Transverse colon (tissue), 4 donors: ENCODE measurements at regions not wholly inside any gene's neighbourhood (a gene's known extent, or its start where the extent isn't known, plus 50 kb on each side); places are given as distances from the start of the nearest gene placed in this dataset.

Experiments
- DNase-seq: peaks from one replicate; pipeline ENCODE4 v3.0.0-alpha.2; 2019
- H3K27ac ChIP-seq, 4 donors: fragments of 200-600 bp; sonication (generic); 2 replicates each; pipeline ENCODE4 v1.5.1; 2016 to 2018; ENCODE audit warnings: inconsistent platforms in 4 of 4
- H3K27me3 ChIP-seq: fragments of 200-600 bp; sonication (generic); 2 replicates; pipeline ENCODE4 v1.5.1; 2017; ENCODE audit warnings: inconsistent platforms
- H3K36me3 ChIP-seq, 4 donors: fragments of 200-600 bp; sonication (generic); 2 replicates each; pipeline ENCODE4 v1.5.1; 2017 to 2019; ENCODE audit warnings: inconsistent platforms in 4 of 4
- H3K4me1 ChIP-seq, 4 donors: fragments of 200-600 bp; sonication (generic); 2 replicates each; pipeline ENCODE4 v1.5.1; 2017 to 2020; ENCODE audit warnings: inconsistent platforms in 4 of 4
- H3K4me3 ChIP-seq, 4 donors: fragments of 200-600 bp; sonication (generic); 1 replicate in 1 of 4; 2 replicates in 3 of 4; pipeline versions ENCODE4 v1.5.1 to v1.6.1; 2017 to 2019; ENCODE audit warnings: inconsistent platforms in 4 of 4
- H3K9me3 ChIP-seq, 2 donors: fragments of 200-600 bp; sonication (generic); 2 replicates each; pipeline ENCODE4 v1.5.1; 2017 to 2019; ENCODE audit warnings: inconsistent platforms in 2 of 2
- EP300 ChIP-seq: sonication (generic); formaldehyde crosslinking; IDR thresholded peaks from one replicate; pipeline ENCODE4 v1.6.1; 2017; ENCODE audit warnings: antibody characterized with exemption, low read depth
- POLR2A ChIP-seq: fragments of 450-650 bp; IDR thresholded peaks from one replicate; pipeline ENCODE4 v1.6.1; 2016; ENCODE audit warnings: antibody characterized with exemption, mild to moderate bottlenecking, moderate library complexity
- POLR2AphosphoS5 ChIP-seq, 3 donors: sonication (generic); formaldehyde crosslinking; IDR thresholded peaks; one replicate each; pipeline ENCODE4 v1.6.1; 2016; ENCODE audit warnings: antibody characterized with exemption in 3 of 3
- WGBS, 2 donors: methylation state at CpG; one replicate each; pipeline ENCODE4 v1.1.5; 2018; ENCODE audit warnings: low coverage in 1 of 2; 5-methylcytosine and 5-hydroxymethylcytosine counted together
- in situ Hi-C, 4 donors: fragments of 200-750 bp; cut with MboI; loops; one replicate each; pipeline versions ENCODE4 v1.15.0 to v1.15.1; 2017; ENCODE audit warnings: low sequenced_read_pairs in 3 of 4, low pct_ligation_motif_present in 1 of 4, low pct_unique_long_range_greater_than_20kb in 1 of 4
- intact Hi-C: fragments of 100-400 bp; cut with DNase I; formaldehyde crosslinking; loops from one replicate; pipeline ENCODE4 v1.15.1; 2023; ENCODE audit warnings: low total_unique reads
- TF ChIP-seq, protein P1 (sequence below), 5 experiments: fragments of 200-600 bp in 3 of 5; fragments of 450-650 bp in 2 of 5; sonication (generic) in 3 of 5; IDR thresholded peaks; 1 replicate in 2 of 5; 2 replicates in 3 of 5; pipeline ENCODE4 v1.5.1; 2016 to 2017; ENCODE audit warnings: antibody characterized with exemption in 5 of 5, inconsistent platforms in 3 of 5, mild to moderate bottlenecking in 2 of 5, moderate library complexity in 1 of 5

DNA sequence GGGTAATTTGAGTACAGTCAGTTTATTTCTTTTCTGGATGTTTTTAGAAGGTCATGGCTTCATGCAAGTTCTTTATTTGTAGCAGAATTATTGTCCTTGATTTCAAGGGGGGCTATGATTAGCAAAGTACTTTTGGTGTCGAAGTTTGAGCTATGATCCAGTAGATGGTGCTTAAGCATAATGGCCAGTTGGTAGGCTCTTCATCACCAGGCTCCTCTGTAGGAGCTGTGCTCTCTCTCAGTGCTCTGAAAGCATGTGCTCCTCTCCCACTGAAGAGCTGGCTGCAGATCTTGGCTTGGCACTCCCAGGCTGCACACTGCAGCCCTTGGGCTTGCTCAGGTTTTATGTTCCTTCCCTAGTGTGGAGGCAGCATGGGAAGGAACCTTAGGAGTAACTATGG is 852.7 kb downstream of the LUZP2 start:
- intact Hi-C loops, result no loop called here

DNA sequence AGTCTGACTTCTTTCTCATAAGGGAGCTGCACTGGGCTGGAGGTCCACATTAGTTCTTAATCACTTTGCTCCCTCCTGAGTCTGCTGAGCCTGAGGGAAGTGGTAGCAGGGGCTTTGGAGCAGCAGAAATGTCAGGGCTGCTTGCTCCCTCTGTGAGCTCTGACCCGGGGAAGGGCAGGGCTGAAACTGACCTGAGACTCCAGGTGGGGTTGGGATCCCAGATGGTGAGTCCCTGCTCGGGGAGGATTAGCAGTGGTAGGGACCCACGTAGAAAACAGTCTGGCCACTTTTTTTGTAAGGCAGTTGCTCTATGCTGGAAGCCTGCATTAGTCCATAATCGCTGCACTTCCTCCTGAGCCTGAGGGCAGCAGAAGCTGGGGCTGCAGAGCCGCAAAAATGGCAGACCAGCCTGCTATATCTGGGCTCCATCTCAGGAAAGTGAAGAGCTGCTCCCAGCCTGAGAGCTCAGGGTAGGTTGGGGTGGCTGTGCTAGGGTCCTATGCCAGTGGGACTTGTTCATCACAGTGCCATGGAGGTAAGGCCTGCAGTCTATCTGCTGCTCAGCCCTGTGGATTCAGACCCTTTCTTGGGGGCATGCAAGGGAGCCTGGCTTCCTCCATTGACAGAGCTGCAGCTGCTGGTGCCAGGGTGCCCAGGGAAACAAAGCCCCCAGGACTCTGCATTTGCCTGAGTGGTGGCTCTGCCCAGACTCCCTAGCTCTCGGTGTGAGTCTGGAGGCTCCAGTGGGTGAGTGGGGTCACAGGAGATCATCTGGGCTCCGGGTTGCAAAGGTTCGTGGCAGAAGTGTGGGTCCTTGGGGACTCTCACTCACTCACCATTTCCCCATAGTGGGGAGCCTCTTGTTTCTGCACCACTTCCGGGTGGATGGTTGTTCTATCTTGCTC is 854.3 kb downstream of the LUZP2 start:
- WGBS, 2 donors, result 77% methylated on average over 9 of the region's 9 CpGs; no CpG with 5 or more reads in 1 of the 2 donors
- in situ Hi-C loops, result no loop called here
- DNase-seq, result no peak

More for the DNA sequence above, 852.7 kb downstream of the LUZP2 start:
- no peak for DNase-seq
- Histone ChIP-seq H3K9me3 (no peaks in the 10 kb centered on the region), H3K4me1 (no peaks in the 10 kb centered on the region), H3K27ac (no peak overlapping the region), H3K27me3 (no peaks in the 10 kb centered on the region), H3K4me3 (no peak overlapping the region), H3K36me3 (no peaks in the 10 kb centered on the region)
- in situ Hi-C loops, result no loop called here
- WGBS, 2 donors, result 73% methylated on average over 1 of the region's 1 CpG; no CpG with 5 or more reads in 1 of the 2 donors
- TF ChIP-seq POLR2A (no peak), POLR2AphosphoS5 (IDR thresholded peaks at IDR 0.05) (no peak), EP300 (no peak)
- TF ChIP-seq, protein P1, sequence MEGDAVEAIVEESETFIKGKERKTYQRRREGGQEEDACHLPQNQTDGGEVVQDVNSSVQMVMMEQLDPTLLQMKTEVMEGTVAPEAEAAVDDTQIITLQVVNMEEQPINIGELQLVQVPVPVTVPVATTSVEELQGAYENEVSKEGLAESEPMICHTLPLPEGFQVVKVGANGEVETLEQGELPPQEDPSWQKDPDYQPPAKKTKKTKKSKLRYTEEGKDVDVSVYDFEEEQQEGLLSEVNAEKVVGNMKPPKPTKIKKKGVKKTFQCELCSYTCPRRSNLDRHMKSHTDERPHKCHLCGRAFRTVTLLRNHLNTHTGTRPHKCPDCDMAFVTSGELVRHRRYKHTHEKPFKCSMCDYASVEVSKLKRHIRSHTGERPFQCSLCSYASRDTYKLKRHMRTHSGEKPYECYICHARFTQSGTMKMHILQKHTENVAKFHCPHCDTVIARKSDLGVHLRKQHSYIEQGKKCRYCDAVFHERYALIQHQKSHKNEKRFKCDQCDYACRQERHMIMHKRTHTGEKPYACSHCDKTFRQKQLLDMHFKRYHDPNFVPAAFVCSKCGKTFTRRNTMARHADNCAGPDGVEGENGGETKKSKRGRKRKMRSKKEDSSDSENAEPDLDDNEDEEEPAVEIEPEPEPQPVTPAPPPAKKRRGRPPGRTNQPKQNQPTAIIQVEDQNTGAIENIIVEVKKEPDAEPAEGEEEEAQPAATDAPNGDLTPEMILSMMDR (IDR thresholded peaks at IDR 0.05), result no peak

DNA sequence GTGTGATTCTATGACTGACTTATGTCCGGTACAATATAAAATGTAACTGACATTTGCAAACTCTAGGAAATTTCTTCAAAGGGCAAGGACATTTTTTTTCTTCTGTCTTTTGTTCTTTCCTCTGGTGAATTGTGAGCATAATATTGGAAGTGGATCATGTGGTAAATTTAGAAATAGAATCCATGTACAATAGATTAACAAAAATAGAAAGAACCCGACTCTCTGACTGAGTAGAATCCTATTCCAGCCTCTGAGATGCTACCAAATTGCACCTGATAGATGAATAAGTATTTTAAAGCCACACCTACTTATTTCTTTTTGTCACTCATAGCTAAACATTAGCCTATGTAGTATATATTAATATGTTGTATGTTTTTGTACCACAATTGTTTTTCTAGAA is 860.3 kb downstream of the LUZP2 start:
- in situ Hi-C loops, result no loop called here
- H3K36me3 ChIP-seq, result no peaks in the 10 kb centered on the region
- H3K27me3 ChIP-seq, result no peaks in the 10 kb centered on the region
- WGBS, 2 donors, result 14 to 62% methylated on average over 2 of the region's 2 CpGs
- DNase-seq, result no peak
- H3K27ac ChIP-seq, result no peak overlapping the region
- TF ChIP-seq POLR2AphosphoS5 (IDR thresholded peaks at IDR 0.05) (no peak), POLR2A (no peak)
- TF ChIP-seq, protein P1 (IDR thresholded peaks at IDR 0.05), result no peak
- H3K9me3 ChIP-seq, result no peaks in the 10 kb centered on the region
- H3K4me1 ChIP-seq, result no peaks in the 10 kb centered on the region
- no peak overlapping the region for H3K4me3 ChIP-seq
- intact Hi-C loops, result no loop called here

More for the DNA sequence above, 854.3 kb downstream of the LUZP2 start:
- no peaks in the 10 kb centered on the region for H3K36me3 ChIP-seq
- no peaks in the 10 kb centered on the region for H3K27me3 ChIP-seq
- intact Hi-C loops, result no loop called here
- H3K9me3 ChIP-seq, result no peaks in the 10 kb centered on the region
- H3K4me1 ChIP-seq, result no peaks in the 10 kb centered on the region
- no peak for TF ChIP-seq EP300
- no peak for TF ChIP-seq POLR2A
- TF ChIP-seq, protein P1 (IDR thresholded peaks at IDR 0.05), result no peak
- TF ChIP-seq POLR2AphosphoS5 (IDR thresholded peaks at IDR 0.05), result no peak
- no peak overlapping the region for H3K27ac ChIP-seq
- H3K4me3 ChIP-seq, result no peak overlapping the region

DNA sequence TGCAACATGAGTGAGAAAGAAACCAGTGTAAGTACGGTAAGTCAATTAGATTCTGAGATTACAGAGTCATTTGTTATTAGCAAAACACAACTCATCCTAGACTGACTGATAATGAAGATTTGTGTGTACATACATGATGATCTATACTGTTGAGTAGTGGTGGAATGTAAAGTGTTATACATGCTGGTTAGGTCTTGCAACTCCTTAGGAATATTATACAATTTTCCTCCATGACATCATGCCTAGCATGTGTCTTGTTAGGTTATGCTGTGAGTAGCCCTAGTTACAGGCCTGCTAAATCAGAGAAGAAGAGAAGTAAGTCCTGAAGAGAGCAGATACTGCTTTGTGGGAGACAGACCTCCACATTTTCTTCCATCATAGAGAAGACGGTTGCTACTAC is 880.6 kb downstream of the LUZP2 start:
- TF ChIP-seq, protein P1 (IDR thresholded peaks at IDR 0.05), result no peak
- TF ChIP-seq POLR2AphosphoS5 (IDR thresholded peaks at IDR 0.05), result no peak
- no peak for TF ChIP-seq EP300
- no peak for TF ChIP-seq POLR2A
- Histone ChIP-seq H3K36me3 (no peaks in the 10 kb centered on the region), H3K27ac (no peak overlapping the region), H3K27me3 (no peaks in the 10 kb centered on the region), H3K4me1 (no peaks in the 10 kb centered on the region), H3K4me3 (no peak overlapping the region), H3K9me3 (no peaks in the 10 kb centered on the region)
- intact Hi-C loops, result no loop called here
- DNase-seq, result no peak
- in situ Hi-C loops, result no loop called here
- 67 to 82% methylated on average over 1 to 2 of the region's 2 CpGs for WGBS, 2 donors
